GM21447 (cell line): ENCODE measurements at regions not wholly inside any gene's neighbourhood (a gene's known extent, or its start where the extent isn't known, plus 50 kb on each side); places are given as distances from the start of the nearest gene placed in this dataset.

Experiments used
- ATAC-seq: cut with Tn5 transposase; IDR thresholded peaks from one replicate; pipeline ENCODE4 v1.9.1; 2021; ENCODE audit not compliant: unreplicated experiment

GRCh38 chr3:28726840-28727239 lies 378.2 kb upstream of the AZI2 start:
- peak; percentile 63 for ATAC-seq

GRCh38 chr3:28727307-28727706 lies 378.7 kb upstream of the AZI2 start:
- no peak for ATAC-seq

GRCh38 chr3:28738425-28738824 lies 389.8 kb upstream of the AZI2 start:
- no peak for ATAC-seq

GRCh38 chr3:28739647-28740046 lies 391.0 kb upstream of the AZI2 start:
- ATAC-seq: no peak

- no peak for ATAC-seq
Measured at GRCh38 chr3:28743271-28743670, 394.6 kb upstream of the AZI2 start.

GRCh38 chr3:28743831-28744230 lies 395.2 kb upstream of the AZI2 start:
- ATAC-seq: no peak

GRCh38 chr3:28745436-28745835 lies 396.8 kb upstream of the AZI2 start:
- ATAC-seq: no peak

- ATAC-seq: no peak
Measured at GRCh38 chr3:28745916-28746617, 397.4 kb upstream of the AZI2 start.

- no peak for ATAC-seq
Measured at GRCh38 chr3:28746990-28747389, 398.4 kb upstream of the AZI2 start.

- no peak for ATAC-seq
Measured at GRCh38 chr3:28751864-28752263, 403.2 kb upstream of the AZI2 start.

GRCh38 chr3:28752290-28752689 lies 403.7 kb upstream of the AZI2 start:
- no peak for ATAC-seq

GRCh38 chr3:28756056-28756455 lies 407.4 kb upstream of the AZI2 start:
- ATAC-seq: no peak

GRCh38 chr3:28758115-28758514 lies 409.5 kb upstream of the AZI2 start:
- ATAC-seq: no peak

- no peak for ATAC-seq
Measured at GRCh38 chr3:28761375-28761774, 412.8 kb upstream of the AZI2 start.

GRCh38 chr3:28765194-28765593 lies 416.6 kb upstream of the AZI2 start:
- ATAC-seq: no peak

- ATAC-seq: no peak
Measured at GRCh38 chr3:28768439-28768838, 419.8 kb upstream of the AZI2 start.

- ATAC-seq: no peak
Measured at GRCh38 chr3:28777806-28778475, 429.3 kb upstream of the AZI2 start.

GRCh38 chr3:28780480-28780879 lies 431.9 kb upstream of the AZI2 start:
- ATAC-seq: no peak

GRCh38 chr3:28781053-28781452 lies 432.4 kb upstream of the AZI2 start:
- no peak for ATAC-seq

- no peak for ATAC-seq
Measured at GRCh38 chr3:28786446-28786845, 437.8 kb upstream of the AZI2 start.

- ATAC-seq: no peak
Measured at GRCh38 chr3:28788571-28788970, 439.9 kb upstream of the AZI2 start.

GRCh38 chr3:28791713-28792255 lies 443.2 kb upstream of the AZI2 start:
- ATAC-seq: no peak
